Hippocampal formation (tissue), 2 donors: ENCODE measurements at regions not wholly inside any gene's neighbourhood (a gene's known extent, or its start where the extent isn't known, plus 50 kb on each side); places are given as distances from the start of the nearest gene placed in this dataset.
"Not testable (repeated sequence)": the region's sequence is repeated elsewhere in the genome, so short reads cannot be mapped to it uniquely, and the experiment has no call there.

Experiments used
- DNase-seq, 2 donors: peaks; one replicate each; lab custom pipeline; 2025; lab: John Stamatoyannopoulos, UW

- no peak for DNase-seq
These were observed 804.5 kb downstream of the NR4A2 start for GRCh38 chr2:155528034-155528433.

- DNase-seq, result no peak
These were observed 807.3 kb downstream of the NR4A2 start for GRCh38 chr2:155525199-155525598.

GRCh38 chr2:155519529-155520130 lies 812.9 kb downstream of the NR4A2 start:
- DNase-seq, result no peak

GRCh38 chr2:155518094-155518493 lies 814.4 kb downstream of the NR4A2 start:
- no peak for DNase-seq

- no peak for DNase-seq
These were observed 815.2 kb downstream of the NR4A2 start for GRCh38 chr2:155517362-155517761.

- DNase-seq, result no peak
These were observed 814.8 kb downstream of the KCNJ3 start for GRCh38 chr2:155513248-155513647.

- DNase-seq, result no peak
These were observed 804.3 kb downstream of the KCNJ3 start for GRCh38 chr2:155502766-155503165.

GRCh38 chr2:155498106-155498505 lies 799.6 kb downstream of the KCNJ3 start:
- DNase-seq, result no peak

- DNase-seq, result no peak
These were observed 796.2 kb downstream of the KCNJ3 start for GRCh38 chr2:155494744-155495143.

GRCh38 chr2:155485141-155485842 lies 786.8 kb downstream of the KCNJ3 start:
- no peak for DNase-seq

- DNase-seq, result no peak
These were observed 782.6 kb downstream of the KCNJ3 start for GRCh38 chr2:155481141-155481540.

GRCh38 chr2:155472018-155472417 lies 773.5 kb downstream of the KCNJ3 start:
- not testable (repeated sequence) for DNase-seq

GRCh38 chr2:155456222-155456621 lies 757.7 kb downstream of the KCNJ3 start:
- no peak for DNase-seq

- no peak for DNase-seq
These were observed 744.4 kb downstream of the KCNJ3 start for GRCh38 chr2:155442755-155443372.

- DNase-seq, result no peak
These were observed 743.6 kb downstream of the KCNJ3 start for GRCh38 chr2:155442088-155442487.

GRCh38 chr2:155431004-155431507 lies 732.6 kb downstream of the KCNJ3 start:
- no peak for DNase-seq

- no peak for DNase-seq
These were observed 729.0 kb downstream of the KCNJ3 start for GRCh38 chr2:155427470-155427869.

- DNase-seq, result no peak
These were observed 726.0 kb downstream of the KCNJ3 start for GRCh38 chr2:155424518-155424917.

GRCh38 chr2:155418753-155419152 lies 720.3 kb downstream of the KCNJ3 start:
- DNase-seq, result no peak

GRCh38 chr2:155412598-155412997 lies 714.1 kb downstream of the KCNJ3 start:
- no peak for DNase-seq

GRCh38 chr2:155404433-155405002 lies 706.0 kb downstream of the KCNJ3 start:
- no peak for DNase-seq

GRCh38 chr2:155393406-155393805 lies 694.9 kb downstream of the KCNJ3 start:
- no peak for DNase-seq

GRCh38 chr2:155391613-155392130 lies 693.2 kb downstream of the KCNJ3 start:
- DNase-seq, result no peak
